HEK293 (cell line): ENCODE measurements at regions not wholly inside any gene's neighbourhood (a gene's known extent, or its start where the extent isn't known, plus 50 kb on each side); places are given as distances from the start of the nearest gene placed in this dataset.

Experiments used
- CTCF ChIP-seq: fragments of 450-650 bp; formaldehyde crosslinking; IDR thresholded peaks from 2 replicates; pipeline ENCODE4 v1.5.1; 2016; ENCODE audit warnings: missing biosample characterization, missing genetic modification characterization
- INSM2 ChIP-seq: fragments of 450-650 bp; formaldehyde crosslinking; IDR thresholded peaks from 2 replicates; pipeline ENCODE4 v1.5.1; 2016; ENCODE audit warnings: missing biosample characterization, missing genetic modification characterization
- ZNF24 ChIP-seq: fragments of 450-650 bp; formaldehyde crosslinking; IDR thresholded peaks from 2 replicates; pipeline ENCODE4 v1.5.1; 2016; ENCODE audit warnings: missing biosample characterization, missing genetic modification characterization
- ZNF266 ChIP-seq: fragments of 450-650 bp; formaldehyde crosslinking; IDR thresholded peaks from 2 replicates; pipeline ENCODE4 v1.5.1; 2016; ENCODE audit warnings: missing biosample characterization, missing genetic modification characterization, low read depth
- ZNF274 ChIP-seq, 2 experiments: fragments of 200-500 bp in 1 of 2; fragments of 450-650 bp in 1 of 2; sonication (Bioruptor generic) in 1 of 2; formaldehyde crosslinking in 1 of 2; IDR thresholded peaks; 2 replicates each; pipeline versions ENCODE4 v1.5.1 to v1.6.1; 2014 to 2016; ENCODE audit warnings: borderline replicate concordance in 1 of 2, inconsistent platforms in 1 of 2, low read length in 1 of 2, missing biosample characterization in 1 of 2, missing genetic modification characterization in 1 of 2
- ZNF561 ChIP-seq: fragments of 450-650 bp; IDR thresholded peaks from 2 replicates; pipeline ENCODE4 v1.5.1; 2018; ENCODE audit warnings: missing biosample characterization, missing genetic modification characterization, borderline replicate concordance

- TF ChIP-seq CTCF (tag by site-specific recombination) (no peak), ZNF561 (no peak), ZNF266 (tag by site-specific recombination) (no peak), ZNF274 (IDR thresholded peaks at IDR 0.05; ENCODE audit: low read length) (no peak), ZNF274 (tag by site-specific recombination; IDR thresholded peaks at IDR 0.05; ENCODE audit: borderline replicate concordance) (no peak), INSM2 (tag by site-specific recombination) (no peak), ZNF24 (tag by site-specific recombination) (no peak)
Measured at GRCh38 chr3:56932866-56933265, 127.6 kb upstream of the SPATA12 start.
